Keratinocyte (primary cell): ENCODE measurements at regions not wholly inside any gene's neighbourhood (a gene's known extent, or its start where the extent isn't known, plus 50 kb on each side); places are given as distances from the start of the nearest gene placed in this dataset.

Experiments
- DNase-seq: peaks from one replicate; pipeline ENCODE4 v3.0.0-alpha.2; 2011; ENCODE audit warnings: low read depth, missing footprints, low spot score
- FAIRE-seq: peaks from 2 replicates; lab custom pipeline; 2011; peaks lifted over from hg19 to GRCh38; lab: Jason Lieb, UNC
- H2AFZ ChIP-seq: 2 replicates; pipeline ENCODE4 v1.6.0; 2012; ENCODE audit warnings: low read length, control low read depth, inconsistent platforms; ENCODE audit not compliant: control insufficient read depth
- H3K27ac ChIP-seq: 2 replicates; pipeline ENCODE4 v1.5.1; 2011; ENCODE audit warnings: low read length; ENCODE audit not compliant: control insufficient read depth, insufficient read depth
- H3K27me3 ChIP-seq: 3 replicates; pipeline ENCODE4 v1.6.0; 2011; ENCODE audit warnings: low read length; ENCODE audit not compliant: control insufficient read depth, insufficient read depth; ENCODE audit errors: extremely low read depth
- H3K36me3 ChIP-seq, 2 experiments: 2 replicates in 1 of 2; 3 replicates in 1 of 2; pipeline ENCODE4 v1.5.1; 2011; ENCODE audit warnings: low read length in 2 of 2, mild to moderate bottlenecking in 1 of 2; ENCODE audit not compliant: control insufficient read depth in 2 of 2, insufficient read depth in 2 of 2; ENCODE audit errors: extremely low read depth in 1 of 2
- H3K4me1 ChIP-seq: 3 replicates; pipeline ENCODE4 v1.5.1; 2011; ENCODE audit warnings: low read length; ENCODE audit not compliant: control insufficient read depth, insufficient read depth; ENCODE audit errors: extremely low read depth
- H3K4me2 ChIP-seq: 3 replicates; pipeline ENCODE4 v1.6.0; 2011; ENCODE audit warnings: low read depth, low read length; ENCODE audit not compliant: control insufficient read depth, insufficient read depth; ENCODE audit errors: extremely low read depth
- H3K4me3 ChIP-seq, 3 experiments: fragments of 200-600 bp in 1 of 3; sonication (generic) in 1 of 3; 2 replicates in 2 of 3; 3 replicates in 1 of 3; pipeline ENCODE4 v1.5.1; 2011 to 2016; ENCODE audit warnings: low read length in 3 of 3, mild to moderate bottlenecking in 3 of 3, control low read depth in 2 of 3, inconsistent platforms in 1 of 3, low read depth in 1 of 3, mixed read lengths in 1 of 3, mixed run types in 1 of 3, moderate library complexity in 1 of 3; ENCODE audit not compliant: control insufficient read depth in 2 of 3, insufficient read depth in 2 of 3; ENCODE audit errors: extremely low read depth in 1 of 3
- H3K79me2 ChIP-seq: 2 replicates; pipeline ENCODE4 v1.6.0; 2012; ENCODE audit warnings: low read length; ENCODE audit not compliant: control insufficient read depth, insufficient read depth
- H3K9ac ChIP-seq: 3 replicates; pipeline ENCODE4 v1.6.0; 2011; ENCODE audit warnings: low read length; ENCODE audit not compliant: control insufficient read depth, insufficient read depth; ENCODE audit errors: extremely low read depth
- H3K9me1 ChIP-seq: 3 replicates; pipeline ENCODE4 v1.6.0; 2011; ENCODE audit warnings: low read length; ENCODE audit not compliant: control insufficient read depth, insufficient read depth; ENCODE audit errors: extremely low read depth
- H3K9me3 ChIP-seq: 2 replicates; pipeline ENCODE4 v1.5.1; 2012; ENCODE audit warnings: low read depth, low read length; ENCODE audit not compliant: control insufficient read depth
- H4K20me1 ChIP-seq: 3 replicates; pipeline ENCODE4 v1.6.0; 2011; ENCODE audit warnings: low read length; ENCODE audit not compliant: control insufficient read depth, insufficient read depth; ENCODE audit errors: extremely low read depth
- CTCF ChIP-seq, 3 experiments: IDR thresholded peaks in 1 of 3; conservative IDR thresholded peaks in 1 of 3; optimal IDR thresholded peaks in 1 of 3; 2 replicates in 2 of 3; 3 replicates in 1 of 3; pipeline versions ENCODE3 to v1.5.1; 2011; ENCODE audit warnings: low read length in 3 of 3, mild to moderate bottlenecking in 3 of 3, moderate library complexity in 2 of 3, control low read depth in 1 of 3, inconsistent platforms in 1 of 3; ENCODE audit not compliant: insufficient read depth in 2 of 3; ENCODE audit errors: extremely low read depth in 1 of 3
- EZH2 ChIP-seq: IDR thresholded peaks from one replicate; pipeline ENCODE4 v1.6.1; 2012; ENCODE audit warnings: inconsistent platforms, mild to moderate bottlenecking, low read length, moderate library complexity
- dilution Hi-C: fragments of 300-500 bp; cut with MboI; formaldehyde crosslinking; loops from one replicate; pipeline ENCODE4 v1.7.0; 2020; ENCODE audit warnings: low sequenced_read_pairs; ENCODE audit not compliant: extremely low pct_ligation_motif_present

GRCh38 chr6:103335412-103335811 lies 1524.3 kb downstream of the HACE1 start:
- no peak for DNase-seq
- H3K4me3 ChIP-seq: no peak overlapping the region
- no peaks in the 10 kb centered on the region for H4K20me1 ChIP-seq
- H3K4me2 ChIP-seq: no peak overlapping the region
- H3K36me3 ChIP-seq: no peaks in the 10 kb centered on the region
- no peaks in the 10 kb centered on the region for H3K9me3 ChIP-seq
- dilution Hi-C loops: no loop called here
- H3K27ac ChIP-seq: no peak overlapping the region
- no peak for TF ChIP-seq EZH2
- no peak for TF ChIP-seq CTCF (optimal IDR thresholded peaks at IDR 0.05 in 1 of 3, IDR thresholded peaks at IDR 0.05 in 1 of 3, conservative IDR thresholded peaks at IDR 0.05 in 1 of 3; ENCODE audit: extremely low read depth in 1 of 3, insufficient read depth in 2 of 3, low read length in 3 of 3)
- no peak for FAIRE-seq
- H3K9me1 ChIP-seq: no peaks in the 10 kb centered on the region
- no peaks in the 10 kb centered on the region for H3K4me1 ChIP-seq
- H3K27me3 ChIP-seq: no peaks in the 10 kb centered on the region
- H3K9ac ChIP-seq: no peak overlapping the region
- no peak overlapping the region for H2AFZ ChIP-seq
- H3K79me2 ChIP-seq: no peaks in the 10 kb centered on the region

GRCh38 chr6:103326760-103327757 lies 1532.7 kb downstream of the HACE1 start:
- Histone ChIP-seq H2AFZ (no peak overlapping the region), H3K27ac (no peak overlapping the region), H3K4me3 (no peak overlapping the region), H3K36me3 (no peaks in the 10 kb centered on the region), H3K79me2 (no peaks in the 10 kb centered on the region), H3K9ac (no peak overlapping the region), H3K9me1 (no peaks in the 10 kb centered on the region), H3K4me1 (no peaks in the 10 kb centered on the region), H3K9me3 (no peaks in the 10 kb centered on the region), H3K4me2 (no peak overlapping the region), H4K20me1 (no peaks in the 10 kb centered on the region), H3K27me3 (no peaks in the 10 kb centered on the region)
- dilution Hi-C loops: no loop called here
- DNase-seq (no peak), FAIRE-seq (no peak)
- TF ChIP-seq CTCF (optimal IDR thresholded peaks at IDR 0.05 in 1 of 3, IDR thresholded peaks at IDR 0.05 in 1 of 3, conservative IDR thresholded peaks at IDR 0.05 in 1 of 3; ENCODE audit: extremely low read depth in 1 of 3, insufficient read depth in 2 of 3, low read length in 3 of 3): no peak
- no peak for TF ChIP-seq EZH2
